Peyer's patch (tissue), 4 donors: ENCODE measurements at regions not wholly inside any gene's neighbourhood (a gene's known extent, or its start where the extent isn't known, plus 50 kb on each side); places are given as distances from the start of the nearest gene placed in this dataset.

Experiments used
- POLR2A ChIP-seq, 2 donors: fragments of 450-650 bp; IDR thresholded peaks; one replicate each; pipeline ENCODE4 v1.5.1; 2017; ENCODE audit warnings: antibody characterized with exemption in 2 of 2, mild to moderate bottlenecking in 2 of 2, moderate library complexity in 2 of 2
- TF ChIP-seq, protein P1 (sequence below), 6 experiments: fragments of 450-650 bp in 4 of 6; fragments of 200-600 bp in 2 of 6; sonication (generic) in 1 of 6; IDR thresholded peaks; one replicate each; pipeline ENCODE4 v1.5.1; 2017 to 2019; ENCODE audit warnings: antibody characterized with exemption in 6 of 6, mild to moderate bottlenecking in 3 of 6, moderate library complexity in 1 of 6

DNA sequence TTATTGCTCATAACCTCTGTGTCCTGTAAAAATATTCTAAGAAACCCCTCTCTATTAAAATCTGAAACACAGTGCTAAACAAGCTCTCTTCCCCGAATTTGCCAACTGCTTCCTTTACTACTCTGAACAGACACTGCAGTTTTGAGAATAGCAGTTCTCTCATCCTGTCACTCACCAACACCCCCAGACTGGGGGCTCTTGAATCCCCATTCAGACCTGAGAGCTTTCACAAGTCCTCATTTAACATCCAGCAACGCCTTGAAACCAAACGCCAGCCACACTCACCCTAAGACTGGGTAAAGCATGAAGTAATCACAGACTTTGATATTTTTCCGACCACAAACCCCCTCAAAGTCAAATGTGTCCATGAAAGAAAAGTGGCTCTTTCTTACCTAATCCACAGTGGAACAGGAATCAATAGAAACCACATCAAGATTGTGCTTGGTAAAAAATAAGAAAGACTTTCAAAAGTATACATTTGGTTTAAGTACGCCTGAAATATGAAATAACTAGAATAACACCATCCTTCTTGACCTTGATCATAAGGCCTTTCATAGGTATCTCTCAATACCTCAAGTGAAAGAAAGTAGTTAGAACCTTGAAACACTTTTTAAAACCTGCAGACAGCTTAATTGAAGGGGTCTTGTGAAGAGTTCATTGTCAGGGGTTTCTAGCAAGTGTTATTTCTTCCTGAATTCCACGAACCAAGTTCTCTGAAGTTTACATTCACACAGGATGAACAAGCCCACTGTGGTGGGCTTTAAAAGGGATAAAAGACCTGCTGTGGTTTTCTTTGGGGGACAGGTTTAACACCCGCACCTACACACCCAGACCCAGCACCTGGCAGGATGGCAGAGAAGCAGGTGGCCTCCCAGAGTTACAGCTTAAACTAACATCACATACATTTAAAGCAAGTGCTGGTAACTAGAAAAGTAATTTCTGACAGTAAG lies 412.6 kb downstream of the MLLT3 start:
- TF ChIP-seq, protein P1, sequence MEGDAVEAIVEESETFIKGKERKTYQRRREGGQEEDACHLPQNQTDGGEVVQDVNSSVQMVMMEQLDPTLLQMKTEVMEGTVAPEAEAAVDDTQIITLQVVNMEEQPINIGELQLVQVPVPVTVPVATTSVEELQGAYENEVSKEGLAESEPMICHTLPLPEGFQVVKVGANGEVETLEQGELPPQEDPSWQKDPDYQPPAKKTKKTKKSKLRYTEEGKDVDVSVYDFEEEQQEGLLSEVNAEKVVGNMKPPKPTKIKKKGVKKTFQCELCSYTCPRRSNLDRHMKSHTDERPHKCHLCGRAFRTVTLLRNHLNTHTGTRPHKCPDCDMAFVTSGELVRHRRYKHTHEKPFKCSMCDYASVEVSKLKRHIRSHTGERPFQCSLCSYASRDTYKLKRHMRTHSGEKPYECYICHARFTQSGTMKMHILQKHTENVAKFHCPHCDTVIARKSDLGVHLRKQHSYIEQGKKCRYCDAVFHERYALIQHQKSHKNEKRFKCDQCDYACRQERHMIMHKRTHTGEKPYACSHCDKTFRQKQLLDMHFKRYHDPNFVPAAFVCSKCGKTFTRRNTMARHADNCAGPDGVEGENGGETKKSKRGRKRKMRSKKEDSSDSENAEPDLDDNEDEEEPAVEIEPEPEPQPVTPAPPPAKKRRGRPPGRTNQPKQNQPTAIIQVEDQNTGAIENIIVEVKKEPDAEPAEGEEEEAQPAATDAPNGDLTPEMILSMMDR (IDR thresholded peaks at IDR 0.05): no peak
- no peak for TF ChIP-seq POLR2A (IDR thresholded peaks at IDR 0.05)
